ENCODE measurements at regions not wholly inside any gene's neighbourhood (a gene's known extent, or its start where the extent isn't known, plus 50 kb on each side); places are given as distances from the start of the nearest gene placed in this dataset.

DNA sequence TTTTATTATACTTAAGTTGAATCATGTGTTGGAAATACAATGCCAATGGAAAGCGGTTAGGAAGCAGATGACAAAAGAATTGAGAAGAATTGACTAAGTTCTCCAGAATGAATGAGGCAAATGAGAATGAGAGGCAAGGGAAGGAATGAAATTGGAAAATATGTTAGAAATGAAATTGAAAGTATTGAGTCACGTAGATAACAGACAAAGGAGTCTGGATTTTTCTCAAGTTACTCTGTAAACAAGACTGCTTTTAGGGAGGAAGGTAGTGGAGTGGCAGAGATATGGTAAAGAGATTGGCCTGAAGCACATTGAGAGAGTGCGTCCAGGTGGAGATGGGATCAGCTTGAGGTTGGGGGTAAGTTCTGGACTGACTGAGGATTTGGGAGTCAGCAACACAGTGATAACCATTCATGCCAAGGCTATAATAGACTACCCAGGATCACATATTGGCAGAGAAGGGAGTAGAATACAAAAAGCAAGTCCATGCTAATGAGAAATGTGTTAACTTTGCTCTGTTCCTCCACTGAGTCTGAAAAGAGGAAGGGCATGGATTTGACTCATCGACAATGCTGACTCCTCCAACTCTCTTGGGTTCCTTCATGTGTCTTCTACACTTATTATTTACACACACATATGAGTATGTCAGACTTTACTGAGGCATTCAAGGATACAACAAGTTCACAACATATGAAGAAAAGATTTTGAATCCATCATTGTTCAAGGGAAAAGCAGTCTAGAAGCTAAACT, 814.2 kb upstream of the ZNF608 start:
- FAIRE-seq = no peak
- H3K4me2 ChIP-seq (ENCODE audit: low read depth, low read length) = no peak overlapping the region
- H3K27me3 ChIP-seq (ENCODE audit: control insufficient read depth in 1 of 2, insufficient read depth in 2 of 2, low read length in 2 of 2) = no peaks in the 10 kb centered on the region
- no peak overlapping the region for H2AFZ ChIP-seq (ENCODE audit: low read length)
- no peaks in the 10 kb centered on the region for H3K79me2 ChIP-seq (ENCODE audit: insufficient read depth, low read length)
- H4K20me1 ChIP-seq (ENCODE audit: insufficient read depth, low read length) = no peaks in the 10 kb centered on the region
- no peaks in the 10 kb centered on the region for H3K36me3 ChIP-seq (replicated peaks in 1 of 2; ENCODE audit: control insufficient read depth in 1 of 2, insufficient read depth in 2 of 2, low read length in 2 of 2)
- CTCF ChIA-PET (ENCODE audit: low intra/inter-chr PET ratio, low total read pairs) = no interaction called here
- no peak overlapping the region for H3K9ac ChIP-seq (ENCODE audit: insufficient read depth, low read depth, low read length)
- BruUV-seq (replicated peaks) = no TSS peak
- H3K27ac ChIP-seq (ENCODE audit: extremely low read length, insufficient read depth, low read length) = no peak overlapping the region
- no peak for DNase-seq (ENCODE audit: low spot score)
- POLR2A ChIA-PET = no interaction called here
- no peaks in the 10 kb centered on the region for H3K4me1 ChIP-seq (ENCODE audit: insufficient read depth, low read length)
- no peak overlapping the region for H3K4me3 ChIP-seq (replicated peaks in 1 of 3; ENCODE audit: insufficient read depth in 1 of 3, low read depth in 2 of 3, low read length in 3 of 3)
- 18% methylated on average over 4 of the region's 4 CpGs for WGBS (ENCODE audit: low lambda C conversion rate)
- intact Hi-C loops (cut with micrococcal nuclease; ENCODE audit: unreplicated experiment) (no loop called here), in situ Hi-C loops (cut with HindIII; ENCODE audit: extremely low pct_ligation_motif_present, low pct_unique_long_range_greater_than_20kb) (no loop called here)
- no peaks in the 10 kb centered on the region for H3K9me3 ChIP-seq (ENCODE audit: low read length)
- ATAC-seq = no peak
- TF ChIP-seq, protein P1, sequence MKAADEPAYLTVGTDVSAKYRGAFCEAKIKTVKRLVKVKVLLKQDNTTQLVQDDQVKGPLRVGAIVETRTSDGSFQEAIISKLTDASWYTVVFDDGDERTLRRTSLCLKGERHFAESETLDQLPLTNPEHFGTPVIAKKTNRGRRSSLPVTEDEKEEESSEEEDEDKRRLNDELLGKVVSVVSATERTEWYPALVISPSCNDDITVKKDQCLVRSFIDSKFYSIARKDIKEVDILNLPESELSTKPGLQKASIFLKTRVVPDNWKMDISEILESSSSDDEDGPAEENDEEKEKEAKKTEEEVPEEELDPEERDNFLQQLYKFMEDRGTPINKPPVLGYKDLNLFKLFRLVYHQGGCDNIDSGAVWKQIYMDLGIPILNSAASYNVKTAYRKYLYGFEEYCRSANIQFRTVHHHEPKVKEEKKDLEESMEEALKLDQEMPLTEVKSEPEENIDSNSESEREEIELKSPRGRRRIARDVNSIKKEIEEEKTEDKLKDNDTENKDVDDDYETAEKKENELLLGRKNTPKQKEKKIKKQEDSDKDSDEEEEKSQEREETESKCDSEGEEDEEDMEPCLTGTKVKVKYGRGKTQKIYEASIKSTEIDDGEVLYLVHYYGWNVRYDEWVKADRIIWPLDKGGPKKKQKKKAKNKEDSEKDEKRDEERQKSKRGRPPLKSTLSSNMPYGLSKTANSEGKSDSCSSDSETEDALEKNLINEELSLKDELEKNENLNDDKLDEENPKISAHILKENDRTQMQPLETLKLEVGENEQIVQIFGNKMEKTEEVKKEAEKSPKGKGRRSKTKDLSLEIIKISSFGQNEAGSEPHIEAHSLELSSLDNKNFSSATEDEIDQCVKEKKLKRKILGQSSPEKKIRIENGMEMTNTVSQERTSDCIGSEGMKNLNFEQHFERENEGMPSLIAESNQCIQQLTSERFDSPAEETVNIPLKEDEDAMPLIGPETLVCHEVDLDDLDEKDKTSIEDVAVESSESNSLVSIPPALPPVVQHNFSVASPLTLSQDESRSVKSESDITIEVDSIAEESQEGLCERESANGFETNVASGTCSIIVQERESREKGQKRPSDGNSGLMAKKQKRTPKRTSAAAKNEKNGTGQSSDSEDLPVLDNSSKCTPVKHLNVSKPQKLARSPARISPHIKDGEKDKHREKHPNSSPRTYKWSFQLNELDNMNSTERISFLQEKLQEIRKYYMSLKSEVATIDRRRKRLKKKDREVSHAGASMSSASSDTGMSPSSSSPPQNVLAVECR (CRISPR knock-in tag; IDR thresholded peaks at IDR 0.05; ENCODE audit: borderline replicate concordance) = no peak
- TF ChIP-seq ZBTB8A (CRISPR knock-in tag; IDR thresholded peaks at IDR 0.05; ENCODE audit: borderline replicate concordance, low read depth) (no peak), RFX3 (CRISPR knock-in tag; IDR thresholded peaks at IDR 0.05) (no peak), PBX3 (CRISPR knock-in tag; IDR thresholded peaks at IDR 0.05; ENCODE audit: borderline replicate concordance) (no peak), HBP1 (CRISPR knock-in tag; IDR thresholded peaks at IDR 0.05; ENCODE audit: low read depth) (no peak), MAFG (CRISPR knock-in tag; IDR thresholded peaks at IDR 0.05) (no peak), NFE2L1 (CRISPR knock-in tag; IDR thresholded peaks at IDR 0.05; ENCODE audit: borderline replicate concordance) (no peak), RXRB (CRISPR knock-in tag; IDR thresholded peaks at IDR 0.05; ENCODE audit: borderline replicate concordance) (no peak), ZNF660 (CRISPR knock-in tag; IDR thresholded peaks at IDR 0.05; ENCODE audit: borderline replicate concordance, low read depth) (no peak), ZNF678 (CRISPR knock-in tag; IDR thresholded peaks at IDR 0.05) (no peak), THYN1 (CRISPR knock-in tag; IDR thresholded peaks at IDR 0.05; ENCODE audit: borderline replicate concordance, low read depth) (no peak), HNRNPLL (IDR thresholded peaks at IDR 0.05; ENCODE audit: low read depth, low read length, poor library complexity, severe bottlenecking) (no peak), PLRG1 (conservative IDR thresholded peaks at IDR 0.05) (no peak), RELA (CRISPR knock-in tag; IDR thresholded peaks at IDR 0.05) (no peak), NR2C2 (CRISPR knock-in tag; IDR thresholded peaks at IDR 0.05; ENCODE audit: borderline replicate concordance) (no peak), HMGA1 (CRISPR knock-in tag; conservative IDR thresholded peaks at IDR 0.05) (no peak)
- TF ChIP-seq, protein P2, sequence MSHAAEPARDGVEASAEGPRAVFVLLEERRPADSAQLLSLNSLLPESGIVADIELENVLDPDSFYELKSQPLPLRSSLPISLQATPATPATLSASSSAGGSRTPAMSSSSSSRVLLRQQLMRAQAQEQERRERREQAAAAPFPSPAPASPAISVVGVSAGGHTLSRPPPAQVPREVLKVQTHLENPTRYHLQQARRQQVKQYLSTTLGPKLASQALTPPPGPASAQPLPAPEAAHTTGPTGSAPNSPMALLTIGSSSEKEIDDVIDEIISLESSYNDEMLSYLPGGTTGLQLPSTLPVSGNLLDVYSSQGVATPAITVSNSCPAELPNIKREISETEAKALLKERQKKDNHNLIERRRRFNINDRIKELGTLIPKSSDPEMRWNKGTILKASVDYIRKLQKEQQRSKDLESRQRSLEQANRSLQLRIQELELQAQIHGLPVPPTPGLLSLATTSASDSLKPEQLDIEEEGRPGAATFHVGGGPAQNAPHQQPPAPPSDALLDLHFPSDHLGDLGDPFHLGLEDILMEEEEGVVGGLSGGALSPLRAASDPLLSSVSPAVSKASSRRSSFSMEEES (CRISPR knock-in tag; IDR thresholded peaks at IDR 0.05) = no peak

Measured in HepG2 (cell line).